HEK293 (cell line): ENCODE measurements at regions not wholly inside any gene's neighbourhood (a gene's known extent, or its start where the extent isn't known, plus 50 kb on each side); places are given as distances from the start of the nearest gene placed in this dataset.

ENCODE experiments used
- CTCF ChIP-seq: fragments of 450-650 bp; formaldehyde crosslinking; IDR thresholded peaks from 2 replicates; pipeline ENCODE4 v1.5.1; 2016; ENCODE audit warnings: missing biosample characterization, missing genetic modification characterization
- EGR2 ChIP-seq: fragments of 450-650 bp; formaldehyde crosslinking; IDR thresholded peaks from 2 replicates; pipeline ENCODE4 v1.5.1; 2016; ENCODE audit warnings: low read depth, missing biosample characterization, missing genetic modification characterization
- HOXD13 ChIP-seq: sonication (generic); formaldehyde crosslinking; IDR thresholded peaks from 2 replicates; pipeline ENCODE4 v1.8.0; 2022; ENCODE audit warnings: missing genetic modification reagents, borderline replicate concordance
- INSM2 ChIP-seq: fragments of 450-650 bp; formaldehyde crosslinking; IDR thresholded peaks from 2 replicates; pipeline ENCODE4 v1.5.1; 2016; ENCODE audit warnings: missing biosample characterization, missing genetic modification characterization
- KLF16 ChIP-seq: fragments of 450-650 bp; formaldehyde crosslinking; IDR thresholded peaks from 2 replicates; pipeline ENCODE4 v1.5.1; 2017; ENCODE audit warnings: missing biosample characterization, missing genetic modification characterization
- MYNN ChIP-seq: fragments of 450-650 bp; formaldehyde crosslinking; IDR thresholded peaks from 2 replicates; pipeline ENCODE4 v1.5.1; 2016; ENCODE audit warnings: missing biosample characterization, missing genetic modification characterization, borderline replicate concordance
- PRDM1 ChIP-seq: fragments of 450-650 bp; formaldehyde crosslinking; IDR thresholded peaks from 2 replicates; pipeline ENCODE4; 2016; ENCODE audit warnings: missing biosample characterization, missing genetic modification characterization
- REST ChIP-seq: fragments of 450-650 bp; formaldehyde crosslinking; IDR thresholded peaks from 2 replicates; pipeline ENCODE4 v1.5.1; 2016; ENCODE audit warnings: missing biosample characterization, missing genetic modification characterization
- ZBTB48 ChIP-seq: fragments of 450-650 bp; formaldehyde crosslinking; IDR thresholded peaks from 2 replicates; pipeline ENCODE4 v1.5.1; 2016; ENCODE audit warnings: missing biosample characterization, missing genetic modification characterization
- ZBTB7A ChIP-seq: fragments of 450-650 bp; formaldehyde crosslinking; IDR thresholded peaks from 2 replicates; pipeline ENCODE4 v1.5.1; 2016; ENCODE audit warnings: low read depth, missing biosample characterization, missing genetic modification characterization
- ZFHX2 ChIP-seq: fragments of 450-650 bp; formaldehyde crosslinking; conservative IDR thresholded peaks from 2 replicates; pipeline ENCODE4 v1.5.1; 2016; ENCODE audit warnings: missing biosample characterization, missing genetic modification characterization
- ZNF174 ChIP-seq: fragments of 450-650 bp; formaldehyde crosslinking; IDR thresholded peaks from 2 replicates; pipeline ENCODE4 v1.5.0; 2017; ENCODE audit warnings: missing biosample characterization, mild to moderate bottlenecking, missing genetic modification characterization
- ZNF311 ChIP-seq: fragments of 450-650 bp; formaldehyde crosslinking; IDR thresholded peaks from 2 replicates; pipeline ENCODE4 v1.5.1; 2017; ENCODE audit warnings: missing biosample characterization, missing genetic modification characterization, borderline replicate concordance
- ZNF596 ChIP-seq: fragments of 450-650 bp; IDR thresholded peaks from 2 replicates; pipeline ENCODE4 v1.5.0; 2018; ENCODE audit warnings: missing biosample characterization, mild to moderate bottlenecking, missing genetic modification characterization, moderate library complexity
- ZNF610 ChIP-seq: fragments of 450-650 bp; formaldehyde crosslinking; IDR thresholded peaks from 2 replicates; pipeline ENCODE4 v1.5.1; 2016; ENCODE audit warnings: missing biosample characterization, missing genetic modification characterization, borderline replicate concordance
- ZNF660 ChIP-seq: fragments of 450-650 bp; IDR thresholded peaks from 2 replicates; pipeline ENCODE4 v1.5.1; 2018; ENCODE audit warnings: missing biosample characterization, mild to moderate bottlenecking, missing genetic modification characterization
- ZNF692 ChIP-seq: fragments of 450-650 bp; formaldehyde crosslinking; IDR thresholded peaks from 2 replicates; pipeline ENCODE4 v1.5.1; 2016; ENCODE audit warnings: missing biosample characterization, missing genetic modification characterization
- ZSCAN23 ChIP-seq: fragments of 450-650 bp; formaldehyde crosslinking; IDR thresholded peaks from 2 replicates; pipeline ENCODE4 v1.5.1; 2016; ENCODE audit warnings: missing biosample characterization, missing genetic modification characterization

GRCh38 chr17:410543-411401, 58.2 kb upstream of the RPH3AL start (continued):
- no peak for TF ChIP-seq INSM2
- peak; percentile 56 for TF ChIP-seq CTCF (tag by site-specific recombination)
- peak; percentile 57 for TF ChIP-seq ZFHX2 (tag by site-specific recombination)
- no peak for TF ChIP-seq ZNF660
- 0 out of 2 replicates have a peak, but pooled peaks have one; percentile 22 for TF ChIP-seq ZSCAN23 (tag by site-specific recombination)
- 0 out of 2 replicates have a peak, but pooled peaks have one; percentile 56 for TF ChIP-seq MYNN (tag by site-specific recombination)
- 0 out of 2 replicates have a peak, but pooled peaks have one; percentile 37 for TF ChIP-seq ZNF610 (tag by site-specific recombination)
- TF ChIP-seq ZBTB48: peak; percentile 86
- TF ChIP-seq EGR2 (tag by site-specific recombination): peak; percentile 74; the same call in 1 of the 2 replicates
- TF ChIP-seq ZNF311 (tag by site-specific recombination): no peak
- no peak for TF ChIP-seq ZNF174
- TF ChIP-seq REST (tag by site-specific recombination): peak; percentile 20; the same call in 1 of the 2 replicates
- no peak for TF ChIP-seq ZNF596 (tag by site-specific recombination)
- peak; percentile 84; the same call in 1 of the 2 replicates for TF ChIP-seq KLF16 (tag by site-specific recombination)
- TF ChIP-seq ZBTB7A: peak; percentile 74; the same call in 1 of the 2 replicates
- no peak for TF ChIP-seq PRDM1 (tag by site-specific recombination)
- no peak; the same call in 1 of the 2 replicates for TF ChIP-seq ZNF692 (tag by site-specific recombination)
- no peak for TF ChIP-seq HOXD13
